Stimulated activated CD4-positive, alpha-beta T cell treated with anti-CD3 and anti-CD28 coated beads, TNF-alpha, amount 100 ng/mL, for 4 hours (primary cell): ENCODE measurements at regions not wholly inside any gene's neighbourhood (a gene's known extent, or its start where the extent isn't known, plus 50 kb on each side); places are given as distances from the start of the nearest gene placed in this dataset.
"Not testable (repeated sequence)": the region's sequence is repeated elsewhere in the genome, so short reads cannot be mapped to it uniquely, and the experiment has no call there.

Source experiments
- DNase-seq, 3 experiments: peaks; one replicate each; pipeline ENCODE4 v3.0.0-alpha.2; 2020; ENCODE audit warnings: low read depth in 3 of 3

DNA sequence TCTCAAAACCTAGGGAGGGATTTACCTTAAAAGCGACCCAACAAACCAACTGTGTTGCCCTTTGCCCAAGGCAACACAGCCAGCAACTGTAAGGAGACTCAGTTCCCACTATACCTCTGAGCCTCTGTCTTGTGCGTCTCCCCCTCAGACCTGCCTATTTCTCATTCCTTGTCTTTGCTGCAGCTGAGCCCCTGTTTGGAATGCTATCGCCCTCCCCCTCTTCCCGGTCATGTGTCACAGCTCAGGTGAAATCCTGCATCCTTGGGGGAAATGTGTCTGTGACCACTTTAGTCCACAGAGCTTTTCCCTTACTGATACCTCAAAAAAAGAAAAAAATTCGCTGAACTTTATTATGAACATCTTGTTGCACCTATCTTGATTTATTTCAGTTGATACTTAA lies 52.0 kb upstream of the LRIG1 start:
- no peak for DNase-seq

DNA sequence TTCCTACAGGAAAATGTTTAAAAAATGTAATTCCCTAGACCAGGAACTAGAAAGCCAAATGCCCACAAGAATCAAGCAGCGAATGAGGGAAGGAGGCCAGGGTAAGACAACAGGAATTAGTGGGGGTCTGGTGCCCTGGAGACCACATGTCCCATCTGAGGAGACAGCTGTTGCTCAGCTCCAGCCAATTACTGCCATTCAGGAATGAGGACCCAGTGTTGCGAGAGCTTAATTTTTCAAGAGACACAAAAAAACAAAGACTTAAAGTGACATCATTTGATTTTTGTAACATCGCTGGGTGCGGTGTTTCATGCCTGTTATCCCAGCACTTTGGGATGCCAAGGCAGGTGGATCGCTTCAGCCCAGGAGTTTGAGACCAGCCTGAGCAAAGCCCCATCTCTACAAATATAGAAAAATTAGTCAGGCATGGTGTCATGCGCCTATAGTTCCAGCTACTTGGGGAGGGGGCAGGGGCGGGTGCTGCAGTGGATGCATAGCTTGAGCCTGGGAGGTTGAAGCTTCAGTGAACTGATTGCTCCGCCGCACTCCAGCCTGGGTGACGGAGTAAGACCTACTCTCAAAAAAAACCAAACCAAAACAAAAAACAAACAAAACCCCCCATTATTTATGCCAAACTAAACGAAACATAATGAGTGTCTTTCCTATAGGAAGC lies 52.8 kb upstream of the LRIG1 start:
- DNase-seq: no peak

DNA sequence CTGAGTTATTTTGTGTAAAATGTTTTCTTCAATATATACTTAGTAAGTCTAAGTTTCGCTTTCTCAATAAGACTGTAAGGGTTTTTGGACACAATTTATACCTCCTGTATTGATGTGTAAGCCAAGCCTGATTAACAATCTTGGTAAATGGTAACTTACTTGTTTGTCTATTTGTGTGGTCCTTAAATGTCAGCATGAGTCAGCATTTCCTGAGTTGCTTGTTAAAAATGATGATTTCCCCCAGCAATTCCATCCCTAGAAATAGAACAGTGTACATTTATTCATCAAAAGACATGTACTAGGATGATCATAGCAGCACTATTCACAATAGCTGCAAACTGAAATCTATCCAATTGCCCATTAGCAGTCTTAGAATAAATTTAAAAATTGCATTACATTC lies 53.4 kb upstream of the LRIG1 start:
- DNase-seq: no peak

DNA sequence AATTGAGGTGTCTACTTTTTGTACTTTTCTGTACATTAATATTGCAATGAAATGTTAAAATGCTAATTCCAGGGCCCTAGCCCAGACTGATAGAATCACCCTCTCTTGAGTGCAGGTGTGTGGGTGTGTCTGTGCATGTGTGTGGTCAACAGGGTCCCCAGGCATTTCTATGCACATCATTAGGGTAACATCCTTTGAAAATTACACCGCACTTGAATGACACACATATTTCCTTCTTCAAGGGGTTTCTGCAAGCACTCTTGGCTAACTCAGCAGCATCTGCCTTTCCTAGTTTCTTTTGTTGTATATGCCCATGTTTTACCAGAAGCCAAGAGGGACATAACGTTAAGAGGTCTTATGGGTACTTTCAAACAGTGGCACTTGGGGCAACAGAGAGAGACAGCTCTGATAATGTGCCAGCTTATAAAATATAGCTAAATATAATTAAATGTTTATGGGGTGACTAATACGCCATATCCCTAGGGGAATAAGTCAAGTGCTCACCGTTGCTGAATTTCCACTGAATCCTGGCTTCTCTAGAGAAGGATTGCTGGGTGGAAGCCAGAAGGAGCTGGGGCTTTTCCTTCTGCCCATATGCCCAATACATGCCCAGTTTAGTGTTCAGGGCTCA lies 54.5 kb upstream of the LRIG1 start:
- DNase-seq: no peak

DNA sequence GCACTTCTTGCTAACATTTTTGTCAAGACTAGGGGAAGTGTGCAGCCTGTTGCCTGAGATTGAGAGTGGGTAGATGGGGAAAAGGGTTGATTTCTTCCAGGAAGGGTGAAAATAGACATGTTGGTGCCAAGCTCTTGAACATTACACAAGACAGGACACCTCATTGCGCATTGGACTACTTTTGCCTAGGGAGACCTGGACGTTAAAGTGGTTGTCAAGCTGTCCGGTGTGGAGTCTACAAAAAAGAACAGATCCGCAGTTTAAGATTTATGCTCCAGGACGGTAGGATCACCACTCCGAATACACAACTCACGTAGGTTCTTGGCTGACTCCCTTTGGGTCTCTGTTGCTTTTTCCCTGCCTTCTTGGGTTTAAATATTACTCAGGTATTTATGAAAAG lies 56.3 kb upstream of the LRIG1 start:
- no peak for DNase-seq

DNA sequence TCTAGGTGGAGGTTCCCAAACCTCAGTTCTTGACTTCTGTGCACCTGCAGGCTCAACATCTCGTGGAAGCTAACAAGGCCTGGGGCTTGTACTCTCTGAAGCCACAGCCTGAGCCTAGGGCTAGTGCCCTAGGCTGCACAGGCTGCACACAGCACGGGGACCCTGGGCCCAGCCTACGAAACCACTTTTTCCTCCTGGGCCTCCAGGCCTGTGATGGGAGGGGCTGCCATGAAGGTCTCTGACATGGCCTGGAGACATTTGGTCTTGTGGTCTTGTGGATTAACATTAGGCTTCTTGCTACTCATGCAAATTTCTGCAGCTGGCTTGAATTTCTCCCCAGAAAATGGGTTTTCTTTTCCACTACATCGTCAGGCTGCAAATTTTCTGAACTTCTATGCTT lies 59.1 kb upstream of the LRIG1 start:
- DNase-seq: not testable (repeated sequence)

DNA sequence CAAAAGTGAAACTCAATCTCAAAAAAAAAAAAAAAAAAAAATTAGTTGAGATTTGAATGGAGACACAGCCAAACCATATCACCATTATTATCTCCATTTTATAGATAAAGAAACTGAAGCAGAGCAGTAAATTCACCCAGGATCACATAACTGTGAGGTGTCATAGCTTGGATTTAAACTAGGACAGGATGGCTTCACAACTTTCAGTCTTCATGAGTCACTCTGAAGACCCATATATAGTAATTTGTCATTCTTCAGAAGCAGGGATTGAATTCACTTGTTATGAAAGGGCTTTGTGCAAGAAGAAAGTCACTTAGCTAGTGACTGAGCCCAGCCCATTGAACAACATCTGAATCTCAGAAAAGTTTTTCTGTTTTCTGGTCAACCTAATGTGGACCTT lies 60.5 kb upstream of the LRIG1 start:
- DNase-seq: no peak

DNA sequence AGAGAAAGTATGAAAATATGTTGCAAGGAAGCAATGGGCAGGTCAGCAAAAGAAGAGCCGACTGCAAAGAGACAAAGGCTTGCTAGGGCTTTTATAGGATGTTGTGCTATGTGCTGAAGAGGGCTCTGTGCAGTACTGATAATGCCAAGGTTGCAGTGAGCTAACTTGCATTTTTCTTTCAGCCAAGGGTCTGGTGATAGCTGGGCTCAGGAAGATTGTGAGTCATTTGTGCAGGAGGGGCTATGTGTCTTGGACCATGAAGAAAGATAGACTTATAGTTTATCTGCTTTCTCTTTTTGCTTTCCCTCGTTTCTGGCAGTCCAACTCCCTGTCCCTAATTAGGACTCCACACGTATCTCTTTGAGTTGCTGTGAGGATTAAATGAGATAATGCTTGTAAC lies 64.5 kb upstream of the LRIG1 start:
- DNase-seq: no peak

DNA sequence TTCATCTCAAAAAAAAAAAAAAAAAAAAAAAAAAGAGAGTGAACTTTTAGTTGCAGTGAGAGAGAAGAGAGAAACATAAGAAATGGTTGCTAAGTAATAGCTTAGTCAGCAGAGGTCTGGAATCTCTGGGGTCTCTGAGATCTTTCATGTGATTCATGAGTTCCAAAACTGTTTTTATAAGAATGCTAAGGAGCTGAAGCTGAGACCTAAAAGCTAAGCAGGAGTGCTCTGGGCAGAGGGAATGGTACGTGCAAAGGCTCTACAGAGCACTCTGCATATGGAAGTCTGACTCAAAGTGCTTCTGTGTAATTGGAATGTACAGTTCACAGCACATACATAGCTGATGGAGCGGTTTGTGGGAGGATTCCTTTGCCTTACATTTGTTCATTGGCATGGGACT lies 66.3 kb upstream of the LRIG1 start:
- no peak for DNase-seq

DNA sequence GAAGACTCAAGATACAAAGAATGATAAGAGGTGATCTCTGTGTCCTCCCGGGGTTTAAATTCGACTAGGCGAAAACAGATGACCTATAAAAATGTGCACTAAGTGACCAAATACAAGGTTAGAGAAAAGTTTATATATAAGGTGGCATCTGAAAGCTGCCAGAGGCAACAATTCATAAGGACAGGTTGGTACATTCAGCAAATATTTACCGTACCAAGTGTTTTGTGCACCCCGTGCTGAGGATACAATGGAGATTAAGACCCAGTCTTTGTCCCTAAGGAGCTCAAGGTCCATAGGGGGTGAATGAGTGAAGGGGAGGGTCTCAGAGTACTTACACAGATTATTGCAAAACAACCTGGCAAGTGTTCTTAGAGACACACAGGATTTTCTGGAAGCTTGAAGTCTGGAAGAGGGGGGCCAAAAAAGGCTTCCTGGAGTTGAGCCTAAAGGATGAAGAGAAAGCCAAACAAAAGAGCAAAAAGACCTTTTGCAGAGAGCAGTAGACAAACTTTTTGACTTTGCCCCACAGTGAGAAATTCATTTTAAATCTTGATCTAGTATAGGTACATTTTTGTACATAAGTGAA lies 71.4 kb upstream of the LRIG1 start:
- DNase-seq: no peak

DNA sequence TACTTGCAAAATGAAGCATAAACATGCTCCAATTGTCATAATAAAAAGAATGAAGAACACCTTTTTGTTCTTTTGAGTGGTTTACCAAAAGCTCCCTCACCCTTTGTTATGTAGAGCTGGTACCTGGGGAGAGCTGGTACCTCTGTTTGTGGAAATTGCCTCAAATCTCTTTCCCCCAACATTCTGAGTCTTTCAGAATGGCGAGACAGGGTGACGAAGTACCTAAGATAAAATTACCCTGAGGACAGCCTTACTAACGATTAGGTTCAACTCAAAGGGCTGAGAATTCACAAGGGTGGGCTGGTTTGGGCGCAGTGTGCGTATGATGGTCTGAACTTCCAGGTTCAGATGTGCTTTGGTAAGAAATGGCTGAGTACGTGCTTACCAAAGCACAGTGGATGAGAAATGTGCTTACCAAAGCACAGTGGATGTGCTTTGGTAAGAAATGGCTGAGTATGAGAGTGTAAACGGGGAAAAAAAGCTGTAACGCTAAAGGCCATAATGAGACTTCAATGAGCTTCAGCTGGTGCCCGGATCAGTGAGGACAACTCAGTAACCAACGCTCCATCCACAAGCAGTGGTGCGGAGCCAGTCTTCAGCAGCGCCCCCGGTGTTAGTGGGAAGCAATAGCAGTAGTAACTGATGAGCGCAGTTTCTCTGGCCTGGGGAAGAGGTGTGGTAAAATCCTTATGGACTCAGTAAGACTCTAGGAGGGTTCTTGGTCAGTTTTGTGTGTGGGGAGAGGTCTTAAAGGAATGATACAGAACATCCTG lies 72.3 kb upstream of the LRIG1 start:
- DNase-seq: no peak

DNA sequence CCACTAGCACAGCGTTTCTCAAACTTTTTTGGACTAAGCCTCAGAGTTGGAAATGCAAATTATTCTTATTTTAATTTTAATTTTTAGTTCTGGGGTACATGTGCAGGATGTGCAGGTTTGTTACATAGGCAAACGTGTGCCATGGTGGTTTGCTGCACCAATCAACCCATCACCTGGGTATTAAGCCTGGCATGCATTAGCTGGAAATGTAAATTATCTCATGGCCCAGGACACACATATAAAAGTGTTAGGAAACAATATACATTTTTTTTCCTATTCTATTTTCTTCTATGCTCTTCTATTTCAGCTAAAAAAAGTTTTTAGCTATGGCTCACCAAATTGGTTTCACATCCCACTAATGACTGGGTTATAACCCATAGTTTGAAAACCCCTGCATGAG lies 73.3 kb upstream of the LRIG1 start:
- no peak for DNase-seq

DNA sequence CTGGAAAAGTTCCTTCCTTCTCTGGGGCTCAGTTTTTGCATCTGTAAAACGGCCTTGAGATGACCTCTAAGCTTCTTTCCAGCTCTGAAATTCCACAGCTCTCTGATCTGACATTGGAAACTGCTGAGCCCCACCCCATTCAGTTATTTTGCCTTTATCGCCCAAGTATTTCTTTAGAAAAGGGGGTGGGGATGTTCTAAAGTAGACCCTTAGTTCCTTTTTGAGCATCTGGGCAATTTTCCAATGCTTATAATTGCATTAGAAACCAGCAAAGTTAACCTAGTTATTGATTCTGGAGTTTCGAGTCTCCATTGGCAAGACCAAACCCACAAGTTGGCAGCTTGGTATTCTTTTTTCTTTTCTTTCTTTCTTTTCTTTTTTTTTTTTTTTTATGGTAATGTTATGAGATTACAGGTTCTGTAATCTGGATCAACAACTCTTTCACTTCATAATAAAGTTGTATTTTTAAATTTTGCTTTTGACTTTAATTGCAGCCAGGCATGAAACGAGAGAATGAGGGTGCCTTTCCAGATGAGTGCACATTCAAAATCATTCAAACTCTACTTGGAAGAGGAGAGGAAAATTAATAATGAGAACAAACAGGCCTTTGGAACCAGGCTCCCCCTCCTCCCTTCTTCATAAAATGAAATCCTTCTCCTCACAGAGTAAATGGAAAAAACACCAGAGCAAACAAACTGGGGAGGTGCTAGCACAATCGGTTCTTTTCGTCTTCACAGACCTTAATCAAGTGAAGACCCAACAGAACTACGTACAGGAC lies 76.8 kb upstream of the LRIG1 start:
- no peak for DNase-seq

DNA sequence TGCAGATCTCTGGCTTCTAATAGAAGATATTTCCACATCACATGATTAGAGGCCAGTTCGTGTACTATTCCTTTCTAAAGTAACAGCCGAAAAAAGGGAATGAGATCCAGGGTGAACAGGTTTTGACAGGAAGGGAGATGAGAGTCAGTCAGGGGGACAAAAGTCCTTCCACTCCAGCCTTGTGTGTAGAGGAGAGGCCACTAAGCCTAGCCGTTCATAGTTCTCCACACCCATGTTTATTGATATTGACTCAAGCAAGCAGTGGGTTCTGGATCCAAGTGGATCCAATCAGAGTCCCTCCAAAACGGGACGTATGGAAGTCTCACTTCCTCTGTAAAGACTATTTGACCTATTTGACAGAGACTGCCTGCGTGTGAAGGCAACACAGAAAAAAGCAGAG lies 80.4 kb upstream of the LRIG1 start:
- DNase-seq: no peak

DNA sequence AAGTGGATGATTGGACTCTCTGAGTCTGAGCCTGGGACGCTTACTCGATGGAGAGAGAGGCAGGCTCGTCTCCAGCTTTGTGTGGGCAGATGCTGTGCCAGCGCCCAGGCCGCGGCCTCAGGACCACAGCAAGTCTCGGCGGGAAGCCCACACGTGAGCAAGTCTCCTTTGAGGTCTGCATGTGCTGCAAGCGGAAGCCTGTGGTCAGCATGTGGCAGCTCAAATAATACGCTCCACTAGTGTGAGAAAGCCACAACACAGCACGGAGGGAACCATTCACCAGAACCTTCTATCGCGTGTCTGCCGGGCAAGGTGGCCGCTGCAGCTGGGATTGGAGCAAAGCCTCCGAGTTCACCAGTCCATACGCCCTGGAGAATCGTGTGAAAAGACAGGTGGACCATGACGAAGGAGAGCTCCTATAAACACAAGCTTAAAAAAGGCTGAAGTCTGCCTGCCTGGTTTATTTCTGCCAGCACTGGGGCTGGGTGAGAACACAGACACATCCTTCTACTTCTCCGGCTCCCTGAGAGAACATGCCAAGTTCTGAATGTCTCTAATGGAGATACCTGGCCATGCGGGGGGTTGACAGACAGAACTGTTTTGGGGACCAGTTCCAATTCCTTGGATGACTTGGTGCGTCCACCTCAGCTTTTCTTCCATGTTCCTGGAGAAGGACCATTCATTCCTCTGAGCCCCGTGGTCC lies 82.0 kb upstream of the LRIG1 start:
- DNase-seq: peak in 1 of 3 experiments; percentile 9

DNA sequence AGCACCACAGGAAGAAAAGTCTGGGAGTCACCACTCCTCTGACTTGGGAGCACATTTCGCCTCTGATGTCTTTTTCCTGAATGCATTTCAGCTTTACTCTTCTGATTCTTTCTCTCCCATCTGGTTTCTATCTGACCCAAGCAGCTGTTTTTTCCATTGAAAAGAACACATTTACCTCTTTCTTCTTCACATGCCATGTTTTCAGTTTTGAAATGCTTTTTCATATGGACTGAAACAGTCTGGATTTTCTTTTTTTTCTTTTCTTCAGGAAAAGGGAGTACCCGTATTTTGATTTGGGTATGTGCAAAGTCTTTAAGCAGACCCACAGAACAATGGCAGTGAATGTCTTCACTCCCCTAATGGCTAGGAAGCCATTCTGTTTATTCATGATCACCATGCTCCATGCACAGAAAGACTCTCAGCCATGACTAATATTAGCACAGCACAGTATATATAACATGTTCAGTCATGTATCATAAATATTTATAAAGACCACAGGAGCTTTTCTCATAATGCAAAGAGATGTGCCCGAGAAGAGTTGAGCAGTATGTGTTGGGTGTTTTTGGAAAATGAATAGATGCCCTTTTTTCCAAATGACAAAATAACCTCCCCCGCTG lies 82.7 kb upstream of the LRIG1 start:
- DNase-seq: no peak

DNA sequence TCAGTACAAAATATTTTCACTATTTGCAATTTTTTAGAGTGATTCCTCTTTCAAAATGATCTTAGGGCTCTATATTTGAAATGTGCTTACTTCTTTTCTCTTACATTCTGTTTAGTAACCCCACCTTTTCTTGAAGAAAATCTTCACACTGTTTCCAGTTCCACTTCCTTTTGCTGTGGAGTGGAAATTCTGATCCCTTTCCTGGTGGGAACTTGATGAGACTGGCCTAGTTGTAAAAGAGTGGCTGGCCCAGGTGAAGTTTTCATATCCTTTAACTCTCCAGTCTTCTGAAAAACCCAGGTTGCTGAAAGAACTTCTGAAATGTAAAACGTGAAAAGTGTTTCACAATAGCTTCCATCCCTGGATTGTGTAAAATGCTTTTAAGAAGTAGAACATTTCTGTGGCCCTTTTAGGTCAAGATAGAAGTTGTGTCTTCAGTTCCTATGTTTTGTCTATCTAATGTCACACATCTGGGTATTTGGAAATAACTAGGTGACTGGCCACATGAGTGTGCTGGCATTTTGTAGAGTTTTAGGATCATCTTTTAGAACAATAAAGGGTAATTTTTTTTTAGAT lies 84.8 kb upstream of the LRIG1 start:
- no peak for DNase-seq

DNA sequence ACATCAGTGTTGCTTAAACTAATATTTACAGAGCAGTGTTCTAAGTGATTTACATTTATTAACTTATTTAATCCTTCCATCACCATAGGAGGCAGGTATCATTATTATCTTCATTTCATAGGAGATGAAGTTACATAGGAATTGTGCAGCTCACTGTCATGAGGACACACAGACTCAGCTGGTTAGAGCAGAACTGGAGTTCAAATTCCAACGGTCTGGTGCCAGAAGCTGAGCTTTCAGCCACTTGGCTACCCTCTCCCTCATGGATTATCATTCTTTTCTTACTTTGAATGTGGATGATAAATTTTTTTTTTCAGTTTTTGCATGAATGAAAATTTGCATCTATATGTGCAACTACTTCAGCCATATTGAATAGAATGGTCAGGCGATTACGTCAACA lies 86.0 kb upstream of the LRIG1 start:
- no peak for DNase-seq

DNA sequence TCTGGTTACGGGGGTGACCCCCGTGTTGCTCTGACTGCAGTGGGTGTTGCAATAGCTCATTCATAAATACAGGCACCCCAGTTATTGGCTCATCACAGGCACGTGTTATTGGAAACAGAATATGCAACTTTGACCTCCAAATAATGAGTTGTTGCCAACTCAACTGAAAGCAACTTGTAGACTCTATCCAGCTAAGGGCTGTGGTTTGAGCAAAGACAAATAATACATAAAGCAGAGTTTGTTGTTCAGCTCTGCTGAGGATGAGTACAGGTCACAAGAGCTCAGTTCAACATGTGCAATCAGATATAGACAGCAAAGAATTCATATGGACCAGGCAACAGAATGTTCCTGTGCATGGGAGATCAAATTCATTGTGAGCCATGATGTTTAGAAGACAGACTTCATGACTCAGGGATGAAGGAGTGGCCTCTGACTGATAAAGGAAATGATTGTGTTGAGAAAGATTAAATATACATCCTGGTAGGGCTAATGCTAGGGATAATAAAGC lies 87.6 kb upstream of the LRIG1 start:
- DNase-seq: no peak

DNA sequence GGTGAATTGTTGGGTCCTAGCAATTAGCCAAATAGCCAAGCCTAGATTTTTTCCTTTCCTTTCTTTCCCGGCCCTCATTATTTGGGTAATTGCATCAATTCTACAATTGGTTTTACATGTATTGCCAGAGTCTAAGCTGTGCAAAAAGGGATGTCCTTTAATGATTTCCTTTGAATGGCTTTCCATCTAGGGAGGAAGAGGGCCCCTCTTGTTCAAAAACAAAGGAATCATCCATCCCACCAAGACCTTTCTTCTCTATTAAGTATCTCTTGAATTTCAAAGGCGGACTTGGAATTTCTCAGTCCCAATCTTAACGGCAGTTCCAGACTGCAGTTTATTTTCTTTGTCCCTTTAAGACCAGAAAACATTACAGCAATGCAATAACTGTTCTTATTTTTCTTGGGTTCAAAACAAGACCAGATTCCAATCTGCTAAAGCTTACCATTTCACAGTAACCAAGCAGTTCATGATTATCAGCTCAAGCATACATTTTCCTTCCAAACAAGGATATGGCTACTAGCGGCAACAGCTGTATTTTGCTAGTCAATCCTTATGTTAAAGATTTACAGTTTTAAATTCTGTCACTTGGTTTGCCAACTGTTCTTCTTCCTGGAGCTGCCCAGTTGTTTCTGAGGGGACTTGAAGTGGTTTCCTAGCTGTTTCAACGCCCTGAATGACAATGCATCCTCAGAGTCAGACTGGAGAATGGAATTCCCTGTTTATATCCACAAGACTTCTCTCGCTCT lies 91.4 kb upstream of the LRIG1 start:
- DNase-seq: no peak
